GM12878 (cell line): ENCODE measurements at regions not wholly inside any gene's neighbourhood (a gene's known extent, or its start where the extent isn't known, plus 50 kb on each side); places are given as distances from the start of the nearest gene placed in this dataset.

Source experiments
- ATAC-seq: fragments of 200-7000 bp; cut with Tn5 transposase; 3 replicates; pipeline ENCODE4 v1.9.1; 2020; ENCODE audit warnings: mild to moderate bottlenecking, moderate library complexity
- BruUV-seq: library from RNA; stranded (reverse); fragments of 400-500 nt; replicated peaks from 2 replicates; lab custom pipeline; 2021; lab: Mats Ljungman, UMichigan
- CTCF ChIA-PET: fragments of 300-600 bp; sonication (Branson Sonifier 250); formaldehyde crosslinking; extraction: SDS; loops from one replicate; lab custom pipeline; 2021; ENCODE audit warnings: inconsistent platforms; lab: Yijun Ruan, JAX
- POLR2A ChIA-PET: fragments of 350-600 bp; formaldehyde crosslinking; extraction: SDS; loops from one replicate; lab custom pipeline; 2021; ENCODE audit warnings: inconsistent platforms; lab: Charles Lee
- RAD21 ChIA-PET: fragments of 300-600 bp; sonication (Branson Sonifier 250); formaldehyde crosslinking; loops from one replicate; lab custom pipeline; 2023; ENCODE audit warnings: antibody characterized with exemption; ENCODE audit not compliant: unreplicated experiment; lab: Charles Lee
- SMC1A ChIA-PET: fragments of 300-600 bp; sonication (Branson Sonifier 250); formaldehyde crosslinking; loops from one replicate; lab custom pipeline; 2023; ENCODE audit not compliant: unreplicated experiment, uncharacterized antibody; lab: Charles Lee
- DNase-seq: peaks from one replicate; pipeline ENCODE4 v3.0.0-alpha.2; 2011; ENCODE audit warnings: low read depth, low spot score
- FAIRE-seq: peaks from 3 replicates; lab custom pipeline; 2011; peaks lifted over from hg19 to GRCh38; lab: Jason Lieb, UNC
- H2AFZ ChIP-seq: 2 replicates; pipeline ENCODE4 v1.6.0; 2011; ENCODE audit warnings: low read depth, low read length, control low read depth; ENCODE audit not compliant: control insufficient read depth
- H3K27ac ChIP-seq: 2 replicates; pipeline ENCODE4 v1.5.1; 2011; ENCODE audit warnings: control low read depth; ENCODE audit not compliant: control insufficient read depth, insufficient read depth
- H3K27me3 ChIP-seq, 2 experiments: replicated peaks in 1 of 2; 2 replicates each; pipeline versions ENCODE4 v1.6.0 to v1.6.1; 2011; ENCODE audit warnings: low read length in 1 of 2; ENCODE audit not compliant: control insufficient read depth in 2 of 2, insufficient read depth in 2 of 2
- H3K36me3 ChIP-seq, 2 experiments: 2 replicates each; pipeline ENCODE4 v1.5.1; 2011; ENCODE audit warnings: low read length in 1 of 2; ENCODE audit not compliant: control insufficient read depth in 2 of 2, insufficient read depth in 2 of 2
- H3K4me1 ChIP-seq: 2 replicates; pipeline ENCODE4 v1.6.1; 2011; ENCODE audit warnings: mild to moderate bottlenecking, low read length, moderate library complexity, mixed read lengths; ENCODE audit not compliant: control insufficient read depth, insufficient read depth
- H3K4me2 ChIP-seq: 2 replicates; pipeline ENCODE4 v1.6.0; 2011; ENCODE audit warnings: control low read depth; ENCODE audit not compliant: control insufficient read depth, insufficient read depth
- H3K4me3 ChIP-seq: fragments of 200-600 bp; sonication (generic); 2 replicates; pipeline ENCODE4 v1.5.1; 2016
- H3K79me2 ChIP-seq: 2 replicates; pipeline ENCODE4 v1.6.0; 2011; ENCODE audit warnings: low read length; ENCODE audit not compliant: control insufficient read depth, insufficient read depth
- H3K9ac ChIP-seq: 2 replicates; pipeline ENCODE4 v1.8.0; 2011; ENCODE audit warnings: low read length, control low read depth, mixed read lengths; ENCODE audit not compliant: control insufficient read depth, insufficient read depth
- H3K9me3 ChIP-seq: replicated peaks from 3 replicates; pipeline ENCODE4 v1.5.1; 2011; ENCODE audit warnings: mild to moderate bottlenecking, low read length; ENCODE audit not compliant: control insufficient read depth, insufficient read depth
- H4K20me1 ChIP-seq: 2 replicates; pipeline ENCODE4 v1.6.0; 2011; ENCODE audit not compliant: control insufficient read depth, insufficient read depth
- BHLHE40 ChIP-seq, 2 experiments: fragments of 450-650 bp in 1 of 2; IDR thresholded peaks; 2 replicates each; pipeline ENCODE4 v1.6.1; 2011 to 2017; ENCODE audit warnings: low read depth in 2 of 2, borderline replicate concordance in 1 of 2, improper control_type of control experiment in 1 of 2, low read length in 1 of 2, mild to moderate bottlenecking in 1 of 2
- CEBPZ ChIP-seq: fragments of 150-350 bp; IDR thresholded peaks from 2 replicates; pipeline ENCODE4 v1.6.1; 2016; ENCODE audit warnings: low read depth, low read length
- CHD4 ChIP-seq: fragments of 200-600 bp; sonication (generic); IDR thresholded peaks from 2 replicates; pipeline ENCODE4 v1.6.1; 2016; ENCODE audit warnings: mild to moderate bottlenecking
- ESRRA ChIP-seq: IDR thresholded peaks from 2 replicates; pipeline ENCODE4 v1.6.1; 2012; ENCODE audit warnings: mild to moderate bottlenecking, low read length, improper control_type of control experiment
- JUND ChIP-seq: IDR thresholded peaks from 2 replicates; pipeline ENCODE4 v1.6.1; 2012; ENCODE audit warnings: low read depth, mild to moderate bottlenecking, low read length, improper control_type of control experiment, moderate library complexity
- NFYA ChIP-seq: IDR thresholded peaks from 2 replicates; pipeline ENCODE4 v1.6.1; 2011; ENCODE audit warnings: low read depth, mild to moderate bottlenecking, low read length, improper control_type of control experiment, borderline replicate concordance
- NR2C1 ChIP-seq: fragments of 450-650 bp; IDR thresholded peaks from 2 replicates; pipeline ENCODE4 v1.6.1; 2017; ENCODE audit warnings: antibody characterized with exemption, mild to moderate bottlenecking, moderate library complexity
- POLR2AphosphoS5 ChIP-seq: IDR thresholded peaks from 2 replicates; pipeline ENCODE4 v1.6.1; 2011; ENCODE audit warnings: mild to moderate bottlenecking, low read length, inconsistent platforms
- RAD21 ChIP-seq: IDR thresholded peaks from 2 replicates; pipeline ENCODE4 v1.6.1; 2011; ENCODE audit warnings: mild to moderate bottlenecking, low read depth, low read length, moderate library complexity; ENCODE audit not compliant: insufficient read depth
- RUNX3 ChIP-seq: IDR thresholded peaks from 2 replicates; pipeline ENCODE4 v1.6.1; 2012; ENCODE audit warnings: low read length, inconsistent platforms
- SMAD5 ChIP-seq: IDR thresholded peaks from 2 replicates; pipeline ENCODE4 v1.6.1; 2016; ENCODE audit warnings: antibody characterized with exemption, low read depth
- TARDBP ChIP-seq: IDR thresholded peaks from 2 replicates; pipeline ENCODE4 v1.6.1; 2016; ENCODE audit warnings: borderline replicate concordance
- USF1 ChIP-seq: IDR thresholded peaks from 2 replicates; pipeline ENCODE4 v1.6.1; 2011; ENCODE audit warnings: borderline replicate concordance, low read depth, mild to moderate bottlenecking, moderate library complexity, mixed read lengths, low read length; ENCODE audit not compliant: insufficient read depth; ENCODE audit errors: extremely low read length
- USF2 ChIP-seq: IDR thresholded peaks from 2 replicates; pipeline ENCODE4 v1.6.1; 2011; ENCODE audit warnings: low read depth, low read length, improper control_type of control experiment, borderline replicate concordance
- ZBTB11 ChIP-seq: fragments of 450-650 bp; formaldehyde crosslinking; IDR thresholded peaks from 2 replicates; pipeline ENCODE4 v1.5.0; 2022; ENCODE audit warnings: mild to moderate bottlenecking, missing genetic modification characterization
- ZNF274 ChIP-seq: IDR thresholded peaks from one replicate; pipeline ENCODE4 v1.8.0; 2011; ENCODE audit not compliant: insufficient read length, insufficient read depth
- WGBS: methylation state at CpG from one replicate; pipeline ENCODE4 v1.1.6; 2016; ENCODE audit warnings: low lambda C conversion rate; ENCODE audit not compliant: insufficient replicate concordance, insufficient coverage; ENCODE audit errors: missing lambda C conversion rate; 5-methylcytosine and 5-hydroxymethylcytosine counted together
- in situ Hi-C: fragments of 300-500 bp; cut with MboI; formaldehyde crosslinking; loops from 9 replicates; pipeline ENCODE4 v1.14.3; 2018; ENCODE audit warnings: mixed read lengths
- intact Hi-C: fragments of 100-400 bp; cut with micrococcal nuclease; formaldehyde crosslinking; loops from one replicate; pipeline ENCODE4 v1.14.2; 2022; ENCODE audit not compliant: unreplicated experiment

- TF ChIP-seq RAD21 (no peak), CEBPZ (no peak), NFYA (no peak), USF1 (no peak), ESRRA (no peak), USF2 (no peak), ZNF274 (no peak), BHLHE40 (IDR thresholded peaks at IDR 0.05; ENCODE audit: borderline replicate concordance in 1 of 2, low read depth in 2 of 2, low read length in 1 of 2) (no peak), NR2C1 (no peak), SMAD5 (no peak), POLR2AphosphoS5 (no peak), ZBTB11 (no peak), JUND (no peak), TARDBP (no peak), CHD4 (no peak), RUNX3 (no peak)
- H2AFZ ChIP-seq = no peak overlapping the region
- CTCF ChIA-PET = no interaction called here
- H3K9me3 ChIP-seq = no peaks in the 10 kb centered on the region; the same call in 2 of the 3 replicates
- H3K4me1 ChIP-seq = no peaks in the 10 kb centered on the region
- H3K9ac ChIP-seq = no peak overlapping the region
- WGBS = 26% methylated on average over 3 of the region's 3 CpGs
- DNase-seq (no peak), ATAC-seq (no peak), FAIRE-seq (no peak)
- no TSS peak for BruUV-seq
- POLR2A ChIA-PET = no interaction called here
- H3K27ac ChIP-seq = no peak overlapping the region
- no peak overlapping the region for H3K4me3 ChIP-seq
- in situ Hi-C loops (no loop called here), intact Hi-C loops (no loop called here)
- no peak overlapping the region for H3K4me2 ChIP-seq
- no peaks in the 10 kb centered on the region for H3K36me3 ChIP-seq
- H3K27me3 ChIP-seq = no peaks in the 10 kb centered on the region
- no peaks in the 10 kb centered on the region for H4K20me1 ChIP-seq
- RAD21 ChIA-PET = no interaction called here
- H3K79me2 ChIP-seq = no peaks in the 10 kb centered on the region
- SMC1A ChIA-PET = no interaction called here
Measured at GRCh38 chr21:15978215-15978738, 248.5 kb downstream of the USP25 start.
